ENCODE measurements at regions not wholly inside any gene's neighbourhood (a gene's known extent, or its start where the extent isn't known, plus 50 kb on each side); places are given as distances from the start of the nearest gene placed in this dataset.

DNA sequence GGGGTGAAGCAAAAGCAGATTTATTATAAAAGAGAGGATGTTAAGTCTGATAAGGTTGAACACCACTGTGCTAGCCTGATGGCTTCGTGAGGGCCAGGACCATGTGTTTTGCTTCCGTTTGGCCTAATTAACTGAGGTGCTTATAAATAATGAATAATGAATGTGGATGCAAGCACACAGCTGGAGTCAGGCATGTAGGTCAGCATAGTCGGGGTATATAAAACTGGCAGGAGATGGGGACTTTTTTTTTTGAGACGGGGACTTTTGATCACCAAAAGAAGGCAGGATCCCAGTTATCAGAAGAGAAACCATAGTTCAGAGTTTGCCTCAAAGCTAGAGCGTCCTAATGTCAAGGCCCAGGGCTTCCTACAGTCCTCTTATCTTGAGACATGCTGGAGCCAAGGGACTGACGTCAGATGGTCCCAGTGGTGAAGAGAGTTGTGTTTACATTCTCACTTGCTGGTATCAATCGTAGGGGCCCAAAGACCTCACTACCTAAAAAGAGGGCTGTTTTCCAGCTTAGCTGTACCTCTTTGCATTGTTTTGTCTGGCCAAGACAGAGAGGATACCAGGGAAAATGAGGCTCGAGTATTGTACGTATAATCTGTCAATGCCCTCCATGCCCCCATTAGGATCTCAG lies 50.4 kb downstream of the RTL9 start:
- DNase-seq: no peak

GRCh38 chrX:110409925-110410324 lies 51.3 kb downstream of the RTL9 start:
- no peak for DNase-seq

DNA sequence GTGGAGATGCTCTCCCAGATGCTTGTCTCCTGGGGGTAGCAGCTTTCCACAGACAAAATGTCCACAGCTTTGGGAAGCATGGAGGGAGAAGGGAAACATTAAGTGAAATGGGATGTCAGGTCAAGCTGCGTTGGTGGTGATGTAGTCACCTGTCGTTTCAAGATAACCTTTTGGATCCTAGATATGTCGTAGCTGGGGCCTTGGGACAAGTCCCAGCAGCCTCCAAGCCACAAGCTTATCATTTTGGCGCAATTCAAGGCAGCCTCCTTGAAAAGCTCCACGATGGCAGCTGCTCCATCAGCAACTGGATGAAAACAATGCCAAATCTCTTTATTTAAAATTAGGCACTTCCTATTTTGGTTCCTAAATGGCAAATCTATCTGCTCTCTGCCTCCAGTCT lies 52.0 kb downstream of the RTL9 start:
- DNase-seq: no peak

- peak; percentile 54 for DNase-seq
Observed at GRCh38 chrX:110412971-110413726, 54.5 kb downstream of the RTL9 start.

DNA sequence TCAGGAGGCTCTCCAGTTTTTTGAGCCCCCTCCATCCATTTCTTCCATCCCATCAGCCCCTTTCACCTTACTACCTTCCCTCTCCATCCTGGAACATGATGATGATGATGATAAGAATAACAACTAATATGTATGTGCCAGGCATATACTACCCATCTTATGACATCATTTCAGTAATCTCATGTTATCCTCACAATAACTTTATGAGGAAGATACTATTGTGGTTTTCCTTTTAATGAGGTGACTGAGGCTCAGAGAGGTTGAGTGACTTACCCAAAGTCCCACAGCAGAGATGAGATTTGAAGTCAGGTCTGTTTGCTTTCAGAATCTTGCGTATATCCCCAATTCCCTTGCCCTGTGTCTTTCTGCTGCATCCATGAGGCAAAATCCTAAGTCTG lies 55.1 kb downstream of the RTL9 start:
- DNase-seq: no peak

GRCh38 chrX:110414273-110414672 lies 55.6 kb downstream of the RTL9 start:
- DNase-seq: no peak

DNA sequence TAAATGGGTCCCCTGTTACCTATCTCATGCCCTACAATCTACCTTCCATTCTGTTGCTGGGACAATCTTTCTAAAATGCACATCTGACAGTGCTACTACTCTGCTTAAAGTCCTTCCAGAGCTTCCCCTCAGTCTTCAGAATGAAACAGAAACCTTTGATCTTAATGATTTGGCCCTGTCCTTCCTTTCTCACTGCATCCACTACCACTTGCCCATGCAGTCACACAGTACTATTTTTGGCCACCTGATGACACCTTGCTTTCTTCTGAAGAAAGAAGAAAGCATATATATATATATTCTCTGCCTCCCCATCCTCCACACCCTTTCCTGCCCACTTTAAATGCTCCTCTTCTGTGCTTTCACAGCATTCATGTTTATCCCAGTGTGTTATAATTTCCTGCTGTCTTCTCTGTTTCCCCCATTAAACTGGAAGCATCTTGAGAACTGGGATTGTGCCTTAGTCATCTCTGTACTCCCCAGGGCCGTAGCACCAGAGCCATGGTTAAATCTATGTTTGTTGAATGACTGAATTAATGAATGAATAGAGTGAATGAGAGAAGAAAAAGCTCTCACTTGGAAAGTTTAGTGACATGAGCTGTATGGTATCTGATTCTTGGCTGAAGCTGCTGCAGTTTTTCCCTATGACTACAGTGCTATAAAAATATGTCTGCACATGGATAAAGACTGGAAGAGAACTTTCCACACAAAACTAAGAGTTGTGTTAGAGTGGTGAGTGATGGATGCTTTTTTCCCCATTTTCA lies 56.2 kb downstream of the RTL9 start:
- DNase-seq: no peak

DNA sequence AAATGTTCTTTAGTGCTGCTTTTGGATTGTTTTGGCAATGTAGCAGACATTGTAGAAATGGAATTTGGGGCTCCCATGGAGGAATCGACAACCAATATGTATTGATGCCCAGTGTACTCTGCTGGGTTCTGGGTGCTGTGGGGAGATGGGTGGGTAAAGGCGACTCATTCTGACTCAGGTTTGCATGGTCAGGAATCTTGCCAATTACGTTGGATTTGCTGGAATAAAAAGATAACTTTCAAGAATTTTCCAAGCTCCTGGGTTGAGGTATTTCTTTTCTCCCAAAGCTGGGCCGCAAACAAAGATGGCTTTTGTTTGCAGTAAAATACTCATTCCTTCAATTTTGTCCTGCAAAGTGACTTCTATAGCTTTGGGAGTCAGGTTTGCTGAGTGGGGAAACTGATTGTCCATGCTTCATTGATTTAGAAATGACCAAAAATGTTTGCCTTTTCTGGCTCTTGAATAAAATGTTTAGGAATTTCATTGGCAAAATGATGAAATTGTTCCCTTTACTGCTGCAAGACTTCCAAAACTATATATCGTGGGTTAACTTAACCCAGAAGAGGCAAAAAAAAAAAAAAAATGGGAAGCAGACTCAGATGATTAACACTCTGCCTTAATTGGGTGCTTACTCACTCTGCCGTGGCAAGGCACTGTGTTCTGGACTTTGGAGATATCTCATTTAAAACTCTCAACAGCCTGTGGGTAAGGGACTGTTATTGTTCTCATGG lies 57.0 kb downstream of the RTL9 start:
- no peak for DNase-seq

DNA sequence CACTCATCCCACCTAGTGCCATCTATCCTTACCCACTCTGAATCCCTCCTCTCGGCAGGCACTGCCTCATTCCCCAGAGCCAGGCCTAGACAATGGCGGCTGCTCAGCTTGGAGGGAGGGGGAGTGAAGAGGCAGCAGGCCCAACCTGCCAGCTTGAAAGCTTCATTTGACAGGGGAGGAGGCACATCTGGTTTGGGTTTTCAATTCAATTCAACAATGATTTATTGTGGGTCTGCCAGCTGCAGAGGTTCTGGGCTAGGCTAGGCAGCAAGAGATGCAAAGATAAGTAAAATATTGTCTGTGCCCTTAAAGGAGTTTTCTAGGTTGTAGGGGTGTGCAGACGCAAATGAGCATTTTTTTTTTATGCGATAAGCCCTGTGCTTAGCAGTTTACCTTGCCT lies 58.5 kb downstream of the RTL9 start:
- no peak for DNase-seq

GRCh38 chrX:110418316-110419235 lies 59.9 kb downstream of the RTL9 start:
- peak; percentile 18 for DNase-seq

DNA sequence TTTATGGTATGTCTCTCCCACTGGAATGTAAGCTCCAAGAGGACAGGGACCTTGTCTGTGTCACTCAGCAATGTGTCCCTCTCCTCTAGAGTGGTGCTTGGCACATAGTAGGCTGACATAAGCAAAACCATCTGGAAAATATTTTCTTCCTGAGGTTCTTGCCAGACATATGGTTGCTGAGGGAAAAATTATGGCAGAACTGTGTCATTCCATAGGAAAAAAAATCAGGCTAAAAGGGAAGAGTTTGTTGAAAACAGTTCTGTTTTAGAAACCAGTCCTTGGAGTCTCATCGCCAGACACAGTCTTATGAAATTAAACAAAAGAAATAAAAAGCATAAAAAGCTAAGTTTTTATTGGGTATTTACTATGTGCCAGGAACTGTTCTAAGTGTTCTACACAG lies 60.9 kb downstream of the RTL9 start:
- DNase-seq: no peak

DNA sequence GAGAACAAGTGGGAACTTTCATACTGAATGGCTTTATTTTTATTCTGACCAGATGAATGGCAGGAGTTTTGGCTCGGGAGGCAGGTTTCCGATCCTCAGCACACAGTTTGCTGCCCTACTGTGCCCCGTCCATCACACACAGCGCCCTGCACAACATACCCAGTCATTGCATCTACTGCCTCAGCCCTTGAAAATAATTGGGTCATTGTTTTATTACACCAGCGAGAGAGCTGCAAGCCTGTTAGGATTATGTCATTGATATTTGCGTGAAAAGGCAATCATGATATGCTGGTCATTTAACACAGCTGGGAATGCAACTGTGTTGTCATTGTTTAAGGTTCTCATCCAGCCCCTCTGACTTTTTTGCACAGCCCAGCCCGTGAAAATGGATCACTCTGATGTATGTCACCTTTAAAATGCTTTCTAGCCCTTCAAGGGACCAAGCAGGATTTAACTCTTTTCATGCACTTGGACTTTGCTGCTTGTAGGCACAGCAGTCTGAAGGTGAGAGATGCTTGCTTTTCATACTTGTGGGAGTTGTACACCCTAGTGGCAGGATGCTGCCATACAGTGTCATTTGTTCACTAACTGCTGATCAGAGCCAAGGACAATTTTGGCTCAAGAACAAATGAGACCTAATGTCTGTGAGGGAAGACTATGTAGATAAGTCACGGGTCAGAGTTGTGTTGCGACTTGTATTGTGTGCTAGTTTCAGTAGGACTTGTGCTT lies 62.3 kb downstream of the RTL9 start:
- DNase-seq: peak; percentile 36

DNA sequence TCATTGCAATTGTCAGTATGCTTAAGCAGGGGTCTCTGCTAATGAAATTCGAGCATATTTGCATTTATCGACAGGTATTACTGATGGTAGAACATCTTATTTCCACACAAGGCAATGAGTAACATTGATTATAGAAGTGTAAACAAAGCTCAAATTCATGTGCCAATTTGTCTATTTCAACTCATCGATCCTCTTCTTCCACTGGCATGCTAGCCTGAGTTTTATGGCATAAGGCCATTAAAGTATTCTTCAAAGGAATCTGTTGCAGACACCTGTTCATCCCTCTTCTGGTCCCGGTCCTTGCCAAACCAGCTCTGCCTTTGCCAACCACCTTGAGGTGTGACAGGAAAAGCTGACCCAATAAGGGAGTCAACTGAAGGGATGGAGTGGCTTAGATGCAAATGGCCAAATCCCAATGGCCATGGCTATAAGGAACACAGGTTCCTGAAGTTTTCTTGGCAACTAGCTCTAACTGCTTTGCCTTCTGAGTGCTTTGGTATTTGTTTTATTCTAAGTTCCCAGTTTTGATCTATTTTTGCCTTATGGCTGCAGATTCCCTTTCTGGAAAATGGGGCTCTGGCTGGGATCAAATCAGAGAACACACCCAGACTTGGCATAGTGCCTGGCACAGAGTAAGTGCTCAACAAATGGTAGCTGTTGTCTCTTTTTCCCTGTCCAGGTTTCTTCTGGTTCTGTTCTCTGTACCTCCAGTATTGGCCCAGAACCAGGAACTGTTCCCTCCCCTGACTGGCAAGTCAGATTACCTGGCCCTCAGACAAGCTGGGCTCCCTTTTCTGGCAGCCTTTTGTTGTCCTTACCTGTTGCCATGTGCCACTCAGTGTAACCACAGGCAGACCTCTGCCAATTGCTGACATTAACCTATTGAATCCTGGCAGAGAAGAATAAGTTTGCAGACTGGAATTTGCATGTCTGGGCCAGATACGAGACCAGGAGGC lies 63.1 kb downstream of the RTL9 start:
- no peak for DNase-seq

- no peak for DNase-seq
Observed at GRCh38 chrX:110425222-110426154, 66.8 kb downstream of the RTL9 start.

DNA sequence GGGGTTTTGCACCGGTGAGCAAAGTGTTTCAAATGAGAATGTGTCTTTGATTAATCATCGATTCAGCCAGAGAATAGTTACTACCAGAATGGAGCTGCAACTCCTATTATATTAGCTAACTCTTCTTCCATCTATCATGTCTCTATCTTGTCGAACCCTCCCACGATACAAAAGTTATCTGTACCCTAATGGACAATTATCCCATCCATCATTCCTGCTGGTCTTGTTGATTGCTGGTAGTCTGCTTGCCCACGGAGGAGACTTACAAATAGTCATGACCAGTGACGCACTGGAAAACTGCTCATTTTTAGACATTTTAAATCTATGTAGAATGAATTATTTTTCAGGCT lies 67.5 kb downstream of the RTL9 start:
- DNase-seq: no peak

DNA sequence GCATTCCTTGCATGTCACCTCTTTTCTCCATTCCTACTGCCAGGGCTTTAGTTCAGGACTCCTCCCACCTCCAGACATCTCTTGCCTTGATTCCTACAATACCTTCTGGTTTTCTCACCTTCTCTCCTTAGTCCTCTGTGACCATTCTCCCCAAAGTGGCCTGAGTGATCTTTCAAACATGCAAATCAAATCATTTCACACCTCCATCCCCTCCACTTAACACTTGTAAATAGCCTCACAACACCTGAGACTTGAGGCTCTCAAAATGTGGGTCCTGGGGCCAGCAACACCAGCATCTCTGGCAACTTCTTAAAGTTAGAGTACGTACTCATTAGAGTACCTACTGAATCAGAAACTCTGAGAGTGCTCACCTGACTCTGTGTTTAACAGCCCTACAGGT lies 68.4 kb downstream of the RTL9 start:
- DNase-seq: no peak

DNA sequence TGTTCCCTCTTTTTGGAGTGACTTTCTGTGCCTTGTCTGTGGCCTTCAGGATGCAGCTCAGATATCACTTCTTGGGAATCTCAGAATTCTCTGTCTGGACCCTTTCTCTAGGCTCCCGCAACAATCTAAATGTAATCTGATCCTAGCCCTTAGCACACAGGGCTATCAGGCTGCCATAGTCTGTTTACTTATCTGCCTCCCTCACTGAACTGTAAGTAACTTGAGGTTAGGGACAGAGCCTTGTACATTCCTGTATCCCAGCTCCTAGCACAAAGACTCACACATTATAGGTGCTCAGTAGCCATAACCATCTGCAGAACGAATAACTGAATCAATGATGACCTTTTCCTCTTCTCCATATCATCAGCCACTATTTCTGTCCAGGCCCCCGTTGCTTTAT lies 69.5 kb downstream of the RTL9 start:
- no peak for DNase-seq

GRCh38 chrX:110430293-110431076 lies 71.8 kb downstream of the RTL9 start:
- no peak for DNase-seq

All from NCI-H526 treated with DMSO at 0.1 percent for 48 hours (cell line).